GM12873 (cell line): ENCODE measurements at regions not wholly inside any gene's neighbourhood (a gene's known extent, or its start where the extent isn't known, plus 50 kb on each side); places are given as distances from the start of the nearest gene placed in this dataset.

Experiments used
- TF ChIP-seq, protein P1 (sequence below): IDR thresholded peaks from 2 replicates; pipeline ENCODE4 v1.5.1; 2012; ENCODE audit warnings: low read depth, mild to moderate bottlenecking, moderate library complexity, low read length, control low read depth; ENCODE audit not compliant: insufficient read depth; ENCODE audit errors: missing control alignments

GRCh38 chr4:123035239-123035638, 112.8 kb upstream of the NUDT6 start:
- TF ChIP-seq, protein P1, sequence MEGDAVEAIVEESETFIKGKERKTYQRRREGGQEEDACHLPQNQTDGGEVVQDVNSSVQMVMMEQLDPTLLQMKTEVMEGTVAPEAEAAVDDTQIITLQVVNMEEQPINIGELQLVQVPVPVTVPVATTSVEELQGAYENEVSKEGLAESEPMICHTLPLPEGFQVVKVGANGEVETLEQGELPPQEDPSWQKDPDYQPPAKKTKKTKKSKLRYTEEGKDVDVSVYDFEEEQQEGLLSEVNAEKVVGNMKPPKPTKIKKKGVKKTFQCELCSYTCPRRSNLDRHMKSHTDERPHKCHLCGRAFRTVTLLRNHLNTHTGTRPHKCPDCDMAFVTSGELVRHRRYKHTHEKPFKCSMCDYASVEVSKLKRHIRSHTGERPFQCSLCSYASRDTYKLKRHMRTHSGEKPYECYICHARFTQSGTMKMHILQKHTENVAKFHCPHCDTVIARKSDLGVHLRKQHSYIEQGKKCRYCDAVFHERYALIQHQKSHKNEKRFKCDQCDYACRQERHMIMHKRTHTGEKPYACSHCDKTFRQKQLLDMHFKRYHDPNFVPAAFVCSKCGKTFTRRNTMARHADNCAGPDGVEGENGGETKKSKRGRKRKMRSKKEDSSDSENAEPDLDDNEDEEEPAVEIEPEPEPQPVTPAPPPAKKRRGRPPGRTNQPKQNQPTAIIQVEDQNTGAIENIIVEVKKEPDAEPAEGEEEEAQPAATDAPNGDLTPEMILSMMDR: no peak

DNA sequence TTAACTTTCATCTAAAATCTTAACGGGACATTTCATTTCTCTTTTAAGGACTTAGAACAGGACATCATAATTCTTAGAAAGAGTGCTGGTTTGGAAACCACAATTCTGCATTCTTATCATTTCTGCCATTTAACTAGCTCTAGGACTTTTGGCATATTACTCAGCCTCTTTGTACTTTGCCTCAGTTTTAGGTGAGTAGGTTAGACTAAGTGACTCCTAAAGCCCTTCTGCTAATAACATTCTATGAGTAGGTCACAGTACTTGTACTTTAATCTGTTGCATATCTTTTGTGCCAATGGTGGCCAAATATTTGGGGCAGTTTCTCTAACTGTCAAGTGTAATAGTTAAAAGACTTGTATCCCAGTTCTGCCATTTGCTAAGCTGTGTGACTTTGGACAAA, 115.4 kb upstream of the NUDT6 start:
- TF ChIP-seq, protein P1: no peak

GRCh38 chr4:123042095-123042494, 119.7 kb upstream of the NUDT6 start:
- TF ChIP-seq, protein P1: no peak

DNA sequence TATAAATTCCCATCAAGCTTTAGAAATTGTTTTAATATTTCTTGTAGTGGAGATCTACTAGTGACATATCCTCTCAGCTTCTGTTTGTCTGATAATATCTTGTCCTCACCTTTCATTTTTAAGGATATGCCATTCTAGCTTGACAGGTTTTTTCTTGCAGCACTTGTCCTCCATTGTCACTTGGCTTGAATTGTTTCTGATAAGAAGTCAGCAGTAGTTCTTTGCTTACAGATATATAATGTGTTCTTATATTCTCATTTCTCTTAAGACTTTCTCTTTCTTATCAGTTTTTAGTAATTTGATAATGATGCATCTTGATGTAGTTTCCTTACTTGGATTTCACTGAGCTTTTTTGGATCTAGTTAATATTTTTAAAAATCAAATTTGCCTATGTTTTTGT, 120.6 kb upstream of the NUDT6 start:
- TF ChIP-seq, protein P1: no peak

- TF ChIP-seq, protein P1: no peak
These were observed 121.5 kb upstream of the NUDT6 start for GRCh38 chr4:123043793-123044425.

- TF ChIP-seq, protein P1: no peak
These were observed 123.7 kb upstream of the NUDT6 start for GRCh38 chr4:123046096-123046495.

DNA sequence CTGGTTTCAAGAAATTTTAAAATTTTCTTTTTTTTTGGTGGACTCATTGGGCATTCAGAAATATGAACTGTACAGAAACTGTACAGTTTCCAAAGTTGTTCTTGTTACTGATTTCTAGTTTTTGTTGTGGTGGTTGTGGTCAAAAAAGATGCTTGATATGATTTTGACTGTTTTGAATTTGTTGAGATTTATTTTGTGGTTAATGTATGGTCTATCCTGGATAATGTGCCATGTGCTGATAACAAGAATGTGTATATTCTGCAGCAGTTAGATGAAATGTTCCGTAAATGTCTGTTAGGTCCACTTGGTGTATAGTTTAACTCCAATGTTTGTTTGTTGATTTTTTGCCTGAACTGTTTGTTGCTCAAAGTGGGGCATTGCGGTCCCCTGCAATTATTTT, 127.6 kb upstream of the NUDT6 start:
- TF ChIP-seq, protein P1: no peak
